PC-9 (cell line): ENCODE measurements at regions not wholly inside any gene's neighbourhood (a gene's known extent, or its start where the extent isn't known, plus 50 kb on each side); places are given as distances from the start of the nearest gene placed in this dataset.

Experiments
- EZH2 ChIP-seq: fragments of 200-600 bp; sonication (generic); IDR thresholded peaks from 2 replicates; pipeline ENCODE4 v1.8.0; 2017; ENCODE audit warnings: antibody characterized with exemption, low read depth
- TF ChIP-seq, protein P1 (sequence below): fragments of 200-600 bp; sonication (generic); conservative IDR thresholded peaks from 2 replicates; pipeline ENCODE4 v1.6.1; 2017; ENCODE audit warnings: mixed run types, antibody characterized with exemption, mild to moderate bottlenecking, moderate library complexity

DNA sequence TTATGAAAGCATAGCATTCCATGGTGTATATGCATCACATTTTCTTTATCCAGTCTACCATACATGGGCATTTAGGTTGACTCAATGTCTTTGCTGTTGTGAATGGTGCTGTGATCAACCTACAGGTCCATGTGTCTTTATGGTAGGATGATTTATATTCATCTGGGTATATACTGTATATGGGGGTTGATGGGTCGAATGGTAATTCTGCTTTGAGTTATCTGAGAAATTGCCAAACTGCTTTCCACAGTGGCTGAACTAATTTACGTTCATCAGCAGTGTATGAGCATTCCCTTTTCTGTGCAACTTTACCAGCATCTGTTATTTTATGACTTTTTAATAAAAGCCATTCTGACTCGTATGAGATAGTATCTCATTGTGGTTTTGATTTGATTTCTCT, 662.4 kb upstream of the BCHE start:
- TF ChIP-seq, protein P1, sequence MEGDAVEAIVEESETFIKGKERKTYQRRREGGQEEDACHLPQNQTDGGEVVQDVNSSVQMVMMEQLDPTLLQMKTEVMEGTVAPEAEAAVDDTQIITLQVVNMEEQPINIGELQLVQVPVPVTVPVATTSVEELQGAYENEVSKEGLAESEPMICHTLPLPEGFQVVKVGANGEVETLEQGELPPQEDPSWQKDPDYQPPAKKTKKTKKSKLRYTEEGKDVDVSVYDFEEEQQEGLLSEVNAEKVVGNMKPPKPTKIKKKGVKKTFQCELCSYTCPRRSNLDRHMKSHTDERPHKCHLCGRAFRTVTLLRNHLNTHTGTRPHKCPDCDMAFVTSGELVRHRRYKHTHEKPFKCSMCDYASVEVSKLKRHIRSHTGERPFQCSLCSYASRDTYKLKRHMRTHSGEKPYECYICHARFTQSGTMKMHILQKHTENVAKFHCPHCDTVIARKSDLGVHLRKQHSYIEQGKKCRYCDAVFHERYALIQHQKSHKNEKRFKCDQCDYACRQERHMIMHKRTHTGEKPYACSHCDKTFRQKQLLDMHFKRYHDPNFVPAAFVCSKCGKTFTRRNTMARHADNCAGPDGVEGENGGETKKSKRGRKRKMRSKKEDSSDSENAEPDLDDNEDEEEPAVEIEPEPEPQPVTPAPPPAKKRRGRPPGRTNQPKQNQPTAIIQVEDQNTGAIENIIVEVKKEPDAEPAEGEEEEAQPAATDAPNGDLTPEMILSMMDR, result no peak
- TF ChIP-seq EZH2, result no peak
